GM12891 (cell line): ENCODE measurements at regions not wholly inside any gene's neighbourhood (a gene's known extent, or its start where the extent isn't known, plus 50 kb on each side); places are given as distances from the start of the nearest gene placed in this dataset.

Source experiments
- PAX5 ChIP-seq: IDR thresholded peaks from 2 replicates; pipeline ENCODE4 v1.6.1; 2011; ENCODE audit warnings: low read length, moderate library complexity, mild to moderate bottlenecking; ENCODE audit not compliant: insufficient read depth, severe bottlenecking
- POLR2A ChIP-seq: IDR thresholded peaks from 2 replicates; pipeline ENCODE4 v1.6.1; 2011; ENCODE audit warnings: low read depth, low read length, control low read depth
- POLR2AphosphoS5 ChIP-seq: IDR thresholded peaks from 2 replicates; pipeline ENCODE4 v1.6.1; 2011; ENCODE audit warnings: low read depth, low read length, control low read depth

GRCh38 chr5:29561564-29561963 is 1631.9 kb upstream of the CDH6 start:
- TF ChIP-seq POLR2AphosphoS5 = no peak
- TF ChIP-seq POLR2A = no peak
- TF ChIP-seq PAX5 = no peak
